HG02885 (cell line): ENCODE measurements at regions not wholly inside any gene's neighbourhood (a gene's known extent, or its start where the extent isn't known, plus 50 kb on each side); places are given as distances from the start of the nearest gene placed in this dataset.

ENCODE experiments used
- ATAC-seq: cut with Tn5 transposase; IDR thresholded peaks from one replicate; pipeline ENCODE4 v1.9.1; 2021; ENCODE audit warnings: mild to moderate bottlenecking; ENCODE audit not compliant: unreplicated experiment, poor library complexity

- ATAC-seq: no peak
These were observed 409.9 kb downstream of the BRINP1 start for GRCh38 chr9:118959366-118959765.

GRCh38 chr9:118961857-118962256, 407.4 kb downstream of the BRINP1 start:
- ATAC-seq: no peak

GRCh38 chr9:118962426-118962825, 406.8 kb downstream of the BRINP1 start:
- ATAC-seq: no peak

GRCh38 chr9:118963674-118964073, 405.6 kb downstream of the BRINP1 start:
- ATAC-seq: no peak

- no peak for ATAC-seq
These were observed 401.3 kb downstream of the BRINP1 start for GRCh38 chr9:118967901-118968300.

- no peak for ATAC-seq
These were observed 393.5 kb downstream of the BRINP1 start for GRCh38 chr9:118975736-118976135.

GRCh38 chr9:118976160-118976559, 393.1 kb downstream of the BRINP1 start:
- ATAC-seq: no peak

GRCh38 chr9:118984607-118985006, 384.6 kb downstream of the BRINP1 start:
- ATAC-seq: no peak

GRCh38 chr9:118985851-118986250, 383.4 kb downstream of the BRINP1 start:
- no peak for ATAC-seq

GRCh38 chr9:118987167-118987566, 382.1 kb downstream of the BRINP1 start:
- no peak for ATAC-seq

GRCh38 chr9:118990949-118991348, 378.3 kb downstream of the BRINP1 start:
- no peak for ATAC-seq

GRCh38 chr9:118991366-118992285, 377.6 kb downstream of the BRINP1 start:
- ATAC-seq: no peak

GRCh38 chr9:118992813-118993794, 376.1 kb downstream of the BRINP1 start:
- no peak for ATAC-seq

- ATAC-seq: no peak
These were observed 375.3 kb downstream of the BRINP1 start for GRCh38 chr9:118993965-118994364.

GRCh38 chr9:119002491-119002890, 366.7 kb downstream of the BRINP1 start:
- no peak for ATAC-seq

- no peak for ATAC-seq
These were observed 366.0 kb downstream of the BRINP1 start for GRCh38 chr9:119003201-119003611.

- ATAC-seq: no peak
These were observed 365.2 kb downstream of the BRINP1 start for GRCh38 chr9:119003882-119004617.

- ATAC-seq: no peak
These were observed 364.6 kb downstream of the BRINP1 start for GRCh38 chr9:119004618-119004990.

GRCh38 chr9:119005162-119005561, 364.1 kb downstream of the BRINP1 start:
- no peak for ATAC-seq

- ATAC-seq: no peak
These were observed 360.0 kb downstream of the BRINP1 start for GRCh38 chr9:119009249-119009648.
